ENCODE measurements at regions not wholly inside any gene's neighbourhood (a gene's known extent, or its start where the extent isn't known, plus 50 kb on each side); places are given as distances from the start of the nearest gene placed in this dataset.
"Not testable (repeated sequence)": the region's sequence is repeated elsewhere in the genome, so short reads cannot be mapped to it uniquely, and the experiment has no call there.

GRCh38 chr7:68243128-68243527 lies 1246.5 kb downstream of the TYW1 start:
- no peak for DNase-seq (ENCODE audit: low spot score)

DNA sequence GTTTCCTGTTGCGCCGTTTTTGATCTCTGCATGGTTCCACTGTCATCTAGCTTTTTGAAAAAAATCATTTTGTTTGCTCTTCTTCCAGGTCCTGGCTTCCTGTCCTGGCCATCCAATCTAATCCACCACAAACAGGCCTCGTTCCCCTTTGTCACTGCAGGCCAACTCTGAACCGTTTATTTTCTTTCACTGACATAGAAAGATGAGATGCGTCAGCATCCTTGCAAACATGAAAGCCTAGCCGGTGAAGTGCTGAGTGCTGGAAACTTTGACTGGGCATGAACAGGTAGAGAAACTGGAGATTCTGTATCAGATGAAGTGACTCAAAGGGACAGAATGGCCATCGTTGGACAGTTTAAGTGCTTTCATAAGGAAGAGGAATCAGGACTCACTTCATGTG lies 1247.8 kb downstream of the TYW1 start:
- no peak for DNase-seq (ENCODE audit: low spot score)

DNA sequence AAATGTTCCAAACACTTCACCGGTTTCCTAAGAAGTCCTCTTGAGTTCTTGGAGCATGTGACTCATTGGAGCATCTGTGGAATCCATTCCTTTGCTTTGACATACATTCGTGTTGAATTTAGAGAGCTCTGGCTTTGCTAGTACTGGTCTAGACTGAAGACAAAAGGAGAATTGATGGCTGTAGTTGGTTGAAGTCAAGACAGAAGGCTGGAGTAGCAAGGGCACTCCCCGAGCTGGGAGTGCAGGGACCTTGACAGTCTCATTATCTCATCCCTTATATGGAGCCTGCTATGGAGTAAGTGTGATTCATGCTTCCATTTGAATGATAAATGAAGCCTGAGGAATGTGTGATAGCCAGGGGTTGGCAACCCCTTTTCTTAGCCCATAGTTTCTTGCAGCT lies 1249.1 kb downstream of the TYW1 start:
- no peak for DNase-seq (ENCODE audit: low spot score)

- peak; percentile 30 for DNase-seq (ENCODE audit: low spot score)
These were observed 1249.6 kb downstream of the TYW1 start for GRCh38 chr7:68246189-68246633.

DNA sequence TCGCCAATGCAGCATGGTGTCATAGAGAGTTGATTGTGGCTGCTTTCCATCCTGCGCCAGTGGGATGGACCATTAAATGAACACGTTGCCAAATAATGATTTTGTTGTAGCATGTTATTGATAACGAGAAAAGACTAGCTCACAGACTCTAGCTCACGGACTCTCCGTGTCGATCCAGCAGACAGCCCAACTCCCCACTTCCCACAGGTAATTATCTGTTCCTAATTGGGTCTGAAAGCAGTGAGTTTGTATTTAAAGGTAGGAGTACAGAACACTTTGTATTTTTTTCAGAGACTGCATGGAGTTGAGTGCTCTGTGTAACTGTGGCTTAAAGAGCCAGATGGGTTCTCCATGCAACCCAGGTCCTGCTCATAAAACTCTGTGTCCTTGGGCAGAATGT lies 1250.5 kb downstream of the TYW1 start:
- DNase-seq (ENCODE audit: low spot score), result no peak

- DNase-seq (ENCODE audit: low spot score), result no peak
These were observed 1250.9 kb downstream of the TYW1 start for GRCh38 chr7:68247571-68247970.

GRCh38 chr7:68248973-68249372 lies 1252.3 kb downstream of the TYW1 start:
- no peak for DNase-seq (ENCODE audit: low spot score)

DNA sequence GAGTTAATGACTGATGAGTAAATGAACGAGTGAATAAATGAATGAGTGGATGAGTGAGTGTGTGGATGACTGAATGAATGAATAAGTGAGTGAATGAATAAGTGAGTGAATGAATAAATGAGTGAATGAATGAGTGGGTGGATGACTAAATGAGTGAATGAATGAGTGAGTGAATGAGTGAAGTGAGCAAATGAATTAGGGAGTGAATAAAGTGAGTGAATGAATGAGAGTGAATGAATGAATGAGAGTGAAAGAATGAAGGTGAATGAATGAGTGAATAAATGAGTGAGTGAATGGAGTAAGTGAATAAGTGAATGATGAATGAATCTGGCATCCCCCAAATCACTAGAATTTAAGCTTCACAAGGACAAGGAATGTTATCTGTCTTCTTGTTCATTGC lies 1253.0 kb downstream of the TYW1 start:
- no peak for DNase-seq (ENCODE audit: low spot score)

DNA sequence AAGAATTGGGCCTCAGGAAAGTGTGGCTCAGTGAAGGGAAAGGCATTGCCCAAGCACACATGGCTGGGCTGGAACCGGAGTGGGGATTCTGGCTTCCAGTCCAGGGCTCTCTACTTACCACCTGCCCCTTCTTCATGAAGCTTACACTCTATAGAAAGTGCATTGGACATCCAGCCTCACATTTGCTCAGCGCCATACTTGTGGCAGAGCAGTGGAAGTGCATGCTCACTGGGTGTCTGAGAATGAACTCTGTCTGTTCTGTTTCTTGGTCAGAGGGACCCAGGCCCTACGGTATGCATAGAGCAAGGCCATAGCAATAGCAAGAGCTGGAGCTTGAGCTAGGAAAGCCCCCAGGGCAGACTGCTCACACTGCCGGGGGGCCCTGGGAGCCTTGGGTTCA lies 1253.5 kb downstream of the TYW1 start:
- no peak for DNase-seq (ENCODE audit: low spot score)

GRCh38 chr7:68254815-68255214 lies 1258.2 kb downstream of the TYW1 start:
- DNase-seq (ENCODE audit: low spot score), result not testable (repeated sequence)

DNA sequence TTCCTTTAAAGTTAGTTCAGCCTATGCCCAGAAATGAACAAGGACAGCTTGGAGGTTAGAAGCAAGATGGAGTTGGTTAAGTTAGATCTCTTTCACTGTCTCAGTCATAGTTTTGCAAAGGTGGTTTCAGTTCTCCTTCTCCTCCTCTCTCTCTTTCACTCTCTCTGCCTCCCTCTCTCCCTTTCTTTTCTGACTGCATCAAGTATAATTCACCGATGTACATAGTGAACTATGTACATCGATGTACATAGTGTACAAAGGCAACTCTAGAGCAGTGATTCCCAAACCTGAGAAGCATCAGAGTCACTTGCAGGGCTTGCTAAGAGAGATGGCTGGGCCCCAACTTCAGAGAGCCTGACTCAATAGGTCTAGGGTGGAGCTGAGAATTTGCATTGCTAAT lies 1259.7 kb downstream of the TYW1 start:
- no peak for DNase-seq (ENCODE audit: low spot score)

DNA sequence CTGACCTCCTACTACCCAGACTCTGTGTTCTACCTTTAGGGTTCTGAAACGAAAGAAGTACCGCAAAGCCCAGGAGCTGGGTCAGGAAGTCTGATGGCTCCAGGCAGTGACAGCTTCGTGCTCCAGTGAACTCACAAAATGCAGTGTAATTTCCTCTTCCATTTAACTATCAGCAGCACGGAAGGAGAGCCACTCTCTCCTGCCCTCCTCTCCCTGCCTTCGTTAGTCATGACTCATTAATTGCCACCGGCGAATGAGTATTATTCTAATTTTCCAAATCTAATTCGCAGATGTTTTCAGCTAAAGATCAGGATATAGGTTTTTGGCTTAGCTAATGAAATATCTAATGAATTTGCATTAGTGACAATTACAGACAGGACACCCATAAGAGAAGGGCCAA lies 1262.0 kb downstream of the TYW1 start:
- no peak for DNase-seq (ENCODE audit: low spot score)

DNA sequence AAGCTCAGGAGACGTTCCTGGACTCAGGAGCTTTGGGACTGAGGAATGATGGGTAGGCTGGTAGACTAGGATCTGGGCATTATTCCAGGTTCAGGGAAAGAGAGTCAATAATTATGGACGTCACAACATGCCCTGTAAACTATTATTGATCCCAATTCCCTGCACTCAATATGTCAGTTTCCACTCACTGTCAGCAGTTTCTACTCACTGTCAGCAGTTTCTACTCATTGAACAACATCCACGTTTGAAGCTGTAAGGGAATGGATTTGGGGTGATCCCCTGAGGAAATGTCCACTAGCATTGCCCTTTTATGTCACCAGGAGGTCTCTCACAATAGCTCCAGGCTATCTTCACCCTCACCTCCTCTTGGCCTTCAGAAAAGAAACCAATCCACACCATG lies 1268.6 kb downstream of the TYW1 start:
- DNase-seq (ENCODE audit: low spot score), result no peak

- DNase-seq (ENCODE audit: low spot score), result no peak
These were observed 1269.5 kb downstream of the TYW1 start for GRCh38 chr7:68266004-68266579.

- DNase-seq (ENCODE audit: low spot score), result no peak
These were observed 1270.9 kb downstream of the TYW1 start for GRCh38 chr7:68267486-68267885.

- DNase-seq (ENCODE audit: low spot score), result peak; percentile 60
These were observed 1272.8 kb downstream of the TYW1 start for GRCh38 chr7:68269405-68269804.

DNA sequence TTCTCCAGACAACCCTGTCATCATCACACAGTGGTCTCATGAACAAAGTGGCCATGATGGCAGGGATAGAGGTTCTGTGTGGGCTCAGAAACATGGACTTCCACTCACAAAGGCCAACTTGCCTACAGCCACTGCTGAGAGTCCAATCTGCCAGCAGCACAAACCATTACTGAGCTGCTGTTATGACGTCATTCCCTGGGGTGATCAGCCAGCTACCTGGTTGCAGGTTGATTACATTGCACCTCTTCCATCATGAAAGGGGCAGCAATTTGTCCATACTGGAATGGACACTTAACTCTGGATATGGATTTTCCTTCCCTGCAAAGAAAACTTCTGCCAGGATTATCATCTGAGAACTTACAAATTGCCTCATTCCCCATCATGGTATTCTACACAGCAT lies 1275.9 kb downstream of the TYW1 start:
- DNase-seq (ENCODE audit: low spot score), result no peak

DNA sequence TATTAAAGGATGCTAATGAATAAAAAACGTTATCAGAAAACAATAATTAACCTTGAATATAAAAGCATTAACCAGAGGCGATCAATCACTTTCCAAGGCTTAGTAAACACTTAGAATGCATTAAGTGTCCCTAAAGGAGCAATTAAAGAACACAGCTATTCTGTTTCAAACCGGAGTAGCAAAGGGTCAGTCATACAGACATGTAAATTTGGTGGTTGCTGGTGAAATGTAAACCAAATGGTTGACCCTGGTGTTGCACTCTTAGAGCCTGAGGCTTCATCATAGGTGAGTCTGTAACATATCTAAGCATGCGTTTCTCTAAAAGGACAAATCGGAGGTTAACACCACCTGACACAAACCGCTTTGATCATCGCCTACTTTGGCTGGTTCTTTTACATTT lies 1280.1 kb downstream of the TYW1 start:
- no peak for DNase-seq (ENCODE audit: low spot score)

GRCh38 chr7:68279827-68280400 lies 1283.3 kb downstream of the TYW1 start:
- DNase-seq (ENCODE audit: low spot score), result no peak

GRCh38 chr7:68280931-68281330 lies 1284.3 kb downstream of the TYW1 start:
- no peak for DNase-seq (ENCODE audit: low spot score)

DNA sequence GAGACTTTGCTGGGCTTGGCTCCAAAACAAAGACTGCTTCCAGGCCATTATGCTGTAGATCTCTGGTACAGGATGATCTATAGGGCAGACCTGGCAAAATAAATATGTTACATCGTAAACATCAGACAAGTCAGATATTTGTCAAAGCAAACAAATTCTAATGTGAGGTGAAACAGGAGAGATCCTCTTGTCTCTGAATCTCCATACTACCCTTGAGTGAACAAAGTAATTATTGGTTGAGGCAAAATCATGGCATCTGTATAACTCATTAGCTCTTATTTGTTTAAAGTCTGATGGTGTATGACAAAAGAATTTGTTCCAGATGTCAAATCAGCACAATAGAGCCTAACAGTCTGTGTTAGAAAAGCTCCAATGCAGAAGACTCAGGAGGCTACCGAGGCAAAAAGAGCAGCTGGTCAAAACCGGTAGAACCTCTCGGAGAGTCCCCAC lies 1291.5 kb downstream of the TYW1 start:
- no peak for DNase-seq (ENCODE audit: low spot score)

DNA sequence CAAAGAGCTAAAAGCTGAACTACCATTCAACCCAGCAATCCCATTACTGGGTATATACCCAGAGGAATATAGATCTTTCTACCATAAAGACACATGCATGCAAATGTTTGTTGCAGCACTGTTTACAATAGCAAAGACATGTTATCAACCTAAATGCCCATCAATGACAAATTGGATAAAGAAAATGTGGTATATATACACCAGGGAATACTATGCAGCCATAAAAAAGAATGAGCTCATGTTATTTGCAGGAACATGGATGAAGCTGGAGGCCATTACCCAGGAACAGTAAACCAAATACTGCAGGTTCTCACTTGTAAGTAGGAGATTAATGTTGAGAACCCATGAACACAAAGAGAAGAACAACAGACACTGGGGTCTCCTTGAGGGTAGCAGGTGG lies 1295.1 kb downstream of the TYW1 start:
- DNase-seq (ENCODE audit: low spot score), result no peak

DNA sequence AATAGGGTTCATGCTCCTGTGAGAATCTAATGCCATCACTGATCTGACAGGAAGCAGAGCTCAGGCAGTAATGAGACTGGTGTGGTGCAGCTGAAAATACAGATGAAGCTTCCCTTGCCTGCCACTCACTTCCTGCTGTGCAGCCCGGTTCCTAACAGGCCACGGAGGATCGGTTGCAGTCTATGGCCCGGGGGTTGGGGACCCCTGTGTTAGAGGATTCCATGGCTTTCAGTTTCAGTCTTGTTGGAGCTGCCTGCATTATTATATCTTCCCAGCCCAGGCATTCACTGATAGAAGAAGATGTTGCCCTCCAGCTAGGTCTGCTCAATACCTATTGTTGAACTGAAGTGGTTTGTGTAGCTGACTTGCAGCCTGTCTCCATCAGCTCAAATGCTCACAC lies 1298.8 kb downstream of the TYW1 start:
- DNase-seq (ENCODE audit: low spot score), result no peak

GRCh38 chr7:68304536-68304935 lies 1293.7 kb upstream of the AUTS2 start:
- no peak for DNase-seq (ENCODE audit: low spot score)
